Activated CD8-positive, alpha-beta T cell treated with anti-CD3 and anti-CD28 coated beads for 36 hours (primary cell): ENCODE measurements at regions not wholly inside any gene's neighbourhood (a gene's known extent, or its start where the extent isn't known, plus 50 kb on each side); places are given as distances from the start of the nearest gene placed in this dataset.

Experiments used
- ATAC-seq: fragments of 200-7000 bp; cut with Tn5 transposase; one replicate; pipeline ENCODE4 v1.10.0; 2021; ENCODE audit warnings: mild to moderate bottlenecking, moderate library complexity
- CTCF ChIA-PET: fragments of 350-600 bp; sonication (Branson Sonifier 250); formaldehyde crosslinking; loops from one replicate; lab custom pipeline; 2021; ENCODE audit warnings: antibody characterized with exemption; lab: Charles Lee
- POLR2A ChIA-PET: fragments of 350-600 bp; sonication (Branson Sonifier 250); formaldehyde crosslinking; loops from one replicate; lab custom pipeline; 2021; ENCODE audit warnings: antibody characterized with exemption; lab: Charles Lee
- DNase-seq: peaks from one replicate; pipeline ENCODE4 v3.0.0-alpha.2; 2020
- H3K27ac Mint-ChIP-seq: one replicate; pipeline ENCODE4 v1.8.0; 2021; ENCODE audit warnings: mild to moderate bottlenecking, mixed read lengths
- H3K27me3 Mint-ChIP-seq: one replicate; pipeline ENCODE4 v1.8.0; 2021; ENCODE audit warnings: mixed read lengths
- H3K36me3 Mint-ChIP-seq: one replicate; pipeline ENCODE4 v1.8.0; 2021; ENCODE audit warnings: low read depth, mixed read lengths
- H3K4me1 Mint-ChIP-seq: one replicate; pipeline ENCODE4 v1.8.0; 2021; ENCODE audit warnings: low read depth, mixed read lengths
- H3K4me3 Mint-ChIP-seq: one replicate; pipeline ENCODE4 v1.8.0; 2021; ENCODE audit warnings: mild to moderate bottlenecking, moderate library complexity, mixed read lengths
- H3K9me3 Mint-ChIP-seq: one replicate; pipeline ENCODE4 v1.8.0; 2021; ENCODE audit warnings: mixed read lengths
- intact Hi-C: fragments of 100-400 bp; cut with micrococcal nuclease; formaldehyde crosslinking; loops from one replicate; pipeline ENCODE4 v1.10.0; 2022
- TF ChIP-seq, protein P1 (sequence below): fragments of 200-600 bp; IDR thresholded peaks from one replicate; pipeline ENCODE4 v1.8.0; 2022; ENCODE audit warnings: antibody characterized with exemption, mild to moderate bottlenecking

DNA sequence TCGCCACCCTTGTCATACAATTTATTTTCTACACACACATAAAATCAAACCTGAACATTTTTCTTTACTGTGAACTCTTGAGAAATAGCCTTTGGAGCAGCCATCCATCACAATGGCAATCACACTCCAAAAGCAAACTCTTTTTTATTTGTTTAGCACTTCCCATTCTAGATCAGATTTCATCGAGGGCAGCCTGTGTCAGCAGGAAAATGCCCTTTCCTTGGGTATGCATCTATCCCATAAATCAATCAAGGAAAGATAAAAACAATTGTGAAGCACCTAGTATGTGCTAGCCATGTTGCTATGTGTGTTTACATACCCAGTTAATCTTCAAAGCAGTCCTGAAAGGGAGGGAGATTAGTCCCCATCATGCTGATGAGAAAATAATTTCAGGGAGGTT, 484.1 kb upstream of the USP24 start:
- TF ChIP-seq, protein P1, sequence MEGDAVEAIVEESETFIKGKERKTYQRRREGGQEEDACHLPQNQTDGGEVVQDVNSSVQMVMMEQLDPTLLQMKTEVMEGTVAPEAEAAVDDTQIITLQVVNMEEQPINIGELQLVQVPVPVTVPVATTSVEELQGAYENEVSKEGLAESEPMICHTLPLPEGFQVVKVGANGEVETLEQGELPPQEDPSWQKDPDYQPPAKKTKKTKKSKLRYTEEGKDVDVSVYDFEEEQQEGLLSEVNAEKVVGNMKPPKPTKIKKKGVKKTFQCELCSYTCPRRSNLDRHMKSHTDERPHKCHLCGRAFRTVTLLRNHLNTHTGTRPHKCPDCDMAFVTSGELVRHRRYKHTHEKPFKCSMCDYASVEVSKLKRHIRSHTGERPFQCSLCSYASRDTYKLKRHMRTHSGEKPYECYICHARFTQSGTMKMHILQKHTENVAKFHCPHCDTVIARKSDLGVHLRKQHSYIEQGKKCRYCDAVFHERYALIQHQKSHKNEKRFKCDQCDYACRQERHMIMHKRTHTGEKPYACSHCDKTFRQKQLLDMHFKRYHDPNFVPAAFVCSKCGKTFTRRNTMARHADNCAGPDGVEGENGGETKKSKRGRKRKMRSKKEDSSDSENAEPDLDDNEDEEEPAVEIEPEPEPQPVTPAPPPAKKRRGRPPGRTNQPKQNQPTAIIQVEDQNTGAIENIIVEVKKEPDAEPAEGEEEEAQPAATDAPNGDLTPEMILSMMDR = no peak

DNA sequence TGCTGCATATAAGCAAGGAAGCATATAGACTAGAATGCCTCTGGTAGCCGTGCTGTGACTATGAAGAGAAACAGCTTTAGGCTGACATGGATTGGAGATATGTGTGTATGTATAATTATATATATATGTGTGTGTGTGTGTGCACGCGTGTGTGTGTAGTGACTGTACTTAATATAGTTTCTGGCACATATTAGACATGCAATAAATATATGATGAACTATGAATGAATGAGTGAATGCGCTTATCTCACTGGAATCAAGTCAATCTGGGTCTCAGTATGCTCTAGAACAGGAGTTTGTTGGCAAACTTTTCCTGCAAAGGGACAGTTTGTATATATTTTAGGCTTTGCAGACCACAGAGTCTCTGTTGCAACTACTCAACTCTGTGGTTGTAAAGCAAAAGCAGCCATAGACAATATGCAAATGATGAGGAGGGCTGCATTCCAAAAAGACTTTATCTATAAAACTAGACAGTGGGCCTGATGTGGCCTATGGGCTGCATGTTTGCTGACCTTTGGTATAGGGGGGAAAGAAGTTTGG, 482.9 kb upstream of the USP24 start:
- POLR2A ChIA-PET = no interaction called here
- Mint-ChIP-seq H3K4me1 (no peaks in the 10 kb centered on the region), H3K27ac (no peak overlapping the region), H3K9me3 (no peaks in the 10 kb centered on the region), H3K36me3 (no peaks in the 10 kb centered on the region), H3K4me3 (no peak overlapping the region), H3K27me3 (peaks cover 7% of the 10 kb centered on the region)
- TF ChIP-seq, protein P1 = no peak
- intact Hi-C loops = no loop called here
- no peak for DNase-seq
- CTCF ChIA-PET = no interaction called here
- no peak for ATAC-seq

More for the DNA sequence above, 484.1 kb upstream of the USP24 start:
- Mint-ChIP-seq H3K9me3 (no peaks in the 10 kb centered on the region), H3K27me3 (peaks cover 6% of the 10 kb centered on the region), H3K27ac (no peak overlapping the region), H3K4me3 (no peak overlapping the region), H3K36me3 (no peaks in the 10 kb centered on the region), H3K4me1 (no peaks in the 10 kb centered on the region)
- ChIA-PET CTCF (no interaction called here), POLR2A (no interaction called here)
- no peak for DNase-seq
- no peak for ATAC-seq
- intact Hi-C loops = no loop called here

DNA sequence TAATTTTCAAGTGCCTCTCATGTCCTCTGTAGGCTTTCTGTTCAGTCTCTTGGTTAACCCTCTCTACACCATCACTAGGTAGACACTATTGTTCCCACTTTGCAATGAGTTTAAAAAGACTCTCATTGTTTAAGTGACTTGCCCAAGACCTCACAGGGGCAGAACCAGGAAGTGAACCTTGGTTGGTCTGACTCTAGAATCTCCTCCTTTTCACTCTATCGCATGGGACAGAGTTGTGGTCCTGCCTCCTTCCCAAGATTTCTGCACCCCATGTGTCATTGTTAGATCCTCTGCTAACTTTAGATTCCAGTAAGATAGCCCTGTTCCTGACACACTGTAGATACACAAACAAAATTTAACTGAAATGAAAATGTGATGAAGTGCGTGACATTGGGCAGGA, 481.7 kb upstream of the USP24 start:
- Mint-ChIP-seq H3K27me3 (peaks cover 3% of the 10 kb centered on the region), H3K27ac (no peak overlapping the region), H3K36me3 (no peaks in the 10 kb centered on the region), H3K4me1 (no peaks in the 10 kb centered on the region), H3K4me3 (no peak overlapping the region), H3K9me3 (no peaks in the 10 kb centered on the region)
- POLR2A ChIA-PET = no interaction called here
- no peak for DNase-seq
- intact Hi-C loops = no loop called here
- TF ChIP-seq, protein P1 = no peak
- CTCF ChIA-PET = no interaction called here
- ATAC-seq = no peak

DNA sequence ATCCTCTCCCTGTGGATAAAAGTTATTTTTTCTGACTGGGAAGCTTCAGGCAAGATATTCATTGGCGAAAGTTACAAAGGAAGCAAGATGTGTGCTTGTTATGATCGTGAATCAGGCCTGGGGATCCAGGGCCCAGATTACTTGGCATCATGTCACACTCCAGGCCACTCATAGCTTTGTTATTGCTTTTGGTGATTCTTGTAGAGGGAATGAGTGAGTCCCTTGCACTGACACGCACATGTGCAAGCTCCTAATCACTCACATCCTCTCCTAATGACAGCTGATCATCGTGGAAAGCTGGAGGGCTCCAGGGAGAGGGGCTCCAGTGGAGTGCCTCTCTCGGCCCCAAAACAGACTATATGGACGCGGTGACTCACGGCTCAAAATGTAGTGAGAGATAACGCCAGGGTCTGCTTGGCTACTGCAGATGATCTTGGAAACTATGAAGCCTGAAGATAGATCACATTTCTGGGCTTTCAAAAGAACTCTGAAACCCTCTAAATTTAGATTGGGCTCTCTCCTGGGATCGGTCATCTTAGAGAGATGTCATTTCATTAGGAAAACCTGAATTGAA, 481.1 kb upstream of the USP24 start:
- no peak for ATAC-seq
- H3K4me1 Mint-ChIP-seq = no peaks in the 10 kb centered on the region
- peaks cover 3% of the 10 kb centered on the region for H3K27me3 Mint-ChIP-seq
- H3K36me3 Mint-ChIP-seq = no peaks in the 10 kb centered on the region
- TF ChIP-seq, protein P1 = no peak
- ChIA-PET CTCF (no interaction called here), POLR2A (no interaction called here)
- intact Hi-C loops = no loop called here
- H3K9me3 Mint-ChIP-seq = no peaks in the 10 kb centered on the region
- H3K27ac Mint-ChIP-seq = no peak overlapping the region
- DNase-seq = no peak
- H3K4me3 Mint-ChIP-seq = no peak overlapping the region

DNA sequence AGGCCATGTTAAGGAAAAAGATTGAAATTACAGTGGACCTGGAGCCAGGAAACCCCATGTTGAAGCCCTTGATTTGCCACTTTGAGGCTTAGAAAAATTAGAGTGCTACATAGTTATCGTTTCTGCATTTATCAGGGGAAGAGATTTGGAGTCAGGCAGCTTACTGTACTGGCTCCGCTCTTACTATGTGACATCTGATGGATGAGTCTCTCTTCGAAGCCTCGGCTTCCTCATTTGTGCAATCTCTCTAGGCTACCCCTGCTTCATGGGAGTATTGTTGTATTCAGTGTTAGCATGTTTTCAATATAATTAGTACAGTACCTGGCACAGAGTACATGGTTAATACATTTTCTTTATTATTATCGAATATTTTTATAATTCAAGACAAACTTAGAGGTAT, 480.4 kb upstream of the USP24 start:
- Mint-ChIP-seq H3K4me3 (no peak overlapping the region), H3K27me3 (peaks cover 4% of the 10 kb centered on the region), H3K9me3 (no peaks in the 10 kb centered on the region), H3K4me1 (no peaks in the 10 kb centered on the region), H3K36me3 (no peaks in the 10 kb centered on the region), H3K27ac (no peak overlapping the region)
- POLR2A ChIA-PET = no interaction called here
- ATAC-seq (no peak), DNase-seq (no peak)
- TF ChIP-seq, protein P1 = no peak
- intact Hi-C loops = no loop called here
- CTCF ChIA-PET = no interaction called here
